OCI-M2 (cell line): ENCODE measurements at regions not wholly inside any gene's neighbourhood (a gene's known extent, or its start where the extent isn't known, plus 50 kb on each side); places are given as distances from the start of the nearest gene placed in this dataset.

ENCODE experiments used
- DNase-seq: peaks from one replicate; lab custom pipeline; 2025; ENCODE audit not compliant: unreplicated experiment; lab: John Stamatoyannopoulos, UW

- no peak for DNase-seq
Observed at GRCh38 chr12:19044430-19044829, 85.1 kb upstream of the PLEKHA5 start.

GRCh38 chr12:19044891-19045290, 84.6 kb upstream of the PLEKHA5 start:
- DNase-seq: no peak

GRCh38 chr12:19045426-19045825, 84.1 kb upstream of the PLEKHA5 start:
- DNase-seq: no peak

GRCh38 chr12:19048943-19049342, 80.6 kb upstream of the PLEKHA5 start:
- no peak for DNase-seq

GRCh38 chr12:19052689-19053088, 76.8 kb upstream of the PLEKHA5 start:
- DNase-seq: no peak

GRCh38 chr12:19053218-19053617, 76.3 kb upstream of the PLEKHA5 start:
- no peak for DNase-seq

GRCh38 chr12:19054035-19054434, 75.5 kb upstream of the PLEKHA5 start:
- no peak for DNase-seq

- no peak for DNase-seq
Observed at GRCh38 chr12:19055589-19055988, 73.9 kb upstream of the PLEKHA5 start.

- no peak for DNase-seq
Observed at GRCh38 chr12:19058235-19059021, 71.1 kb upstream of the PLEKHA5 start.

- DNase-seq: no peak
Observed at GRCh38 chr12:19064713-19065112, 64.8 kb upstream of the PLEKHA5 start.

GRCh38 chr12:19065223-19065622, 64.3 kb upstream of the PLEKHA5 start:
- DNase-seq: no peak

GRCh38 chr12:19065871-19066270, 63.7 kb upstream of the PLEKHA5 start:
- no peak for DNase-seq

GRCh38 chr12:19066475-19067001, 63.0 kb upstream of the PLEKHA5 start:
- DNase-seq: no peak

GRCh38 chr12:19068137-19068536, 61.4 kb upstream of the PLEKHA5 start:
- DNase-seq: no peak

GRCh38 chr12:19070341-19070740, 59.2 kb upstream of the PLEKHA5 start:
- no peak for DNase-seq

GRCh38 chr12:19074700-19075099, 54.8 kb upstream of the PLEKHA5 start:
- no peak for DNase-seq

GRCh38 chr12:19075711-19076340, 53.7 kb upstream of the PLEKHA5 start:
- no peak for DNase-seq
